ENCODE measurements at regions not wholly inside any gene's neighbourhood (a gene's known extent, or its start where the extent isn't known, plus 50 kb on each side); places are given as distances from the start of the nearest gene placed in this dataset.

DNA sequence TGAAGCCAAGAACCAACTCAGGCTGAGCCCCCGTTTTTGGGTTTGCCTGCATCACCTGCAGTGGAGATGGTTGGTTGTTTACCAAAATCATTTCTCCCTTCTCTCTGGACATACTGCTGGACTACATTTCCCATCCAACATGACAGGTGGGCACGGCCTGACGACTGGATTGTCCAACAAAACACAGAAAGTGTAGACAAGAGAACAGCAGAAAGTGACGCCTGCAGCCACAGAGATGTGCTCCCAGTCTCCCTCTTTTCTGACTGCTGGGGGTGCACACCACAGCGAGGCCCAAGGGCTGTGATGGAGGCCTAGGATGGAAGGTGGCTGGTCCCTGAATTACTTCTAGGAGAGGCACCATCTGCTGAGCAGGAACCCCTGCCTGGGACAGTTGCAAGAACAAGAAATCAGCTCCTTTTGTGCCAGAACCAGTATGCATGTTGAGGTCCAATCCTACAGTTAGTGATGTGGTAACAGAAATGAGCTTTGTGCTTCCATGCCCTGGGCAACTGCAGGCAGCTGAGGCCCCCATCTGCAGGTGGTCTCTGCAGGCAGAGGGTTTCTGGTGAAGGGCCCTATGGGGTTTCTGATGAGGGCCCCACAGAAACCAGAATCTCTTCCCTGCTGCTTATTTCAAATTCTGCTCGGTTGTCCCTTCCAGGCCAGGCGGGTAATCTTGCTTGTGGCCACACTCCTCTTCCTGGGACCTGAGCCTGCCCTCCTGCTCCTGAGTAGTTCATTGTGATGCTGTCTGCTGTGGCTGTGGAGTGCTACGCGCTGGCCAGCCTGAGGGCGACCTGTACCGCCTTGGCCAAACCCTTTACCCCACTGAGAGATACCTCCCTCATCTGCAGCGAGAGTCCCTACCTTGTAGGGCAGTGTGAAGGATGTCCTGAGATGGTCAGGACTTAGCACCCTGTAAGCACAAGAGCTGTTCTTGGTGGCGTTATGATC lies 168.3 kb downstream of the ASB1 start:
- TF ChIP-seq, protein P1, sequence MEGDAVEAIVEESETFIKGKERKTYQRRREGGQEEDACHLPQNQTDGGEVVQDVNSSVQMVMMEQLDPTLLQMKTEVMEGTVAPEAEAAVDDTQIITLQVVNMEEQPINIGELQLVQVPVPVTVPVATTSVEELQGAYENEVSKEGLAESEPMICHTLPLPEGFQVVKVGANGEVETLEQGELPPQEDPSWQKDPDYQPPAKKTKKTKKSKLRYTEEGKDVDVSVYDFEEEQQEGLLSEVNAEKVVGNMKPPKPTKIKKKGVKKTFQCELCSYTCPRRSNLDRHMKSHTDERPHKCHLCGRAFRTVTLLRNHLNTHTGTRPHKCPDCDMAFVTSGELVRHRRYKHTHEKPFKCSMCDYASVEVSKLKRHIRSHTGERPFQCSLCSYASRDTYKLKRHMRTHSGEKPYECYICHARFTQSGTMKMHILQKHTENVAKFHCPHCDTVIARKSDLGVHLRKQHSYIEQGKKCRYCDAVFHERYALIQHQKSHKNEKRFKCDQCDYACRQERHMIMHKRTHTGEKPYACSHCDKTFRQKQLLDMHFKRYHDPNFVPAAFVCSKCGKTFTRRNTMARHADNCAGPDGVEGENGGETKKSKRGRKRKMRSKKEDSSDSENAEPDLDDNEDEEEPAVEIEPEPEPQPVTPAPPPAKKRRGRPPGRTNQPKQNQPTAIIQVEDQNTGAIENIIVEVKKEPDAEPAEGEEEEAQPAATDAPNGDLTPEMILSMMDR (IDR thresholded peaks at IDR 0.05), result no peak
- no peak for TF ChIP-seq POLR2A (IDR thresholded peaks at IDR 0.05)
